Activated CD4-positive, alpha-beta T cell treated with anti-CD3 and anti-CD28 coated beads for 36 hours (primary cell): ENCODE measurements at regions not wholly inside any gene's neighbourhood (a gene's known extent, or its start where the extent isn't known, plus 50 kb on each side); places are given as distances from the start of the nearest gene placed in this dataset.

ENCODE experiments used
- ATAC-seq: fragments of 200-7000 bp; cut with Tn5 transposase; one replicate; pipeline ENCODE4 v1.10.0; 2021; ENCODE audit warnings: mild to moderate bottlenecking, moderate library complexity
- CTCF ChIA-PET: fragments of 350-600 bp; sonication (Branson Sonifier 250); formaldehyde crosslinking; loops from one replicate; lab custom pipeline; 2021; ENCODE audit warnings: antibody characterized with exemption; lab: Charles Lee
- POLR2A ChIA-PET: fragments of 350-600 bp; sonication (Branson Sonifier 250); formaldehyde crosslinking; loops from one replicate; lab custom pipeline; 2021; ENCODE audit warnings: antibody characterized with exemption, inconsistent platforms; lab: Charles Lee
- DNase-seq: peaks from one replicate; pipeline ENCODE4 v3.0.0-alpha.2; 2020
- H3K27ac Mint-ChIP-seq: one replicate; pipeline ENCODE4 v1.8.0; 2021; ENCODE audit warnings: mixed read lengths
- H3K27me3 Mint-ChIP-seq: one replicate; pipeline ENCODE4 v1.8.0; 2021; ENCODE audit warnings: mixed read lengths
- H3K36me3 Mint-ChIP-seq: one replicate; pipeline ENCODE4 v1.8.0; 2021; ENCODE audit warnings: low read depth, mixed read lengths
- H3K4me1 Mint-ChIP-seq: one replicate; pipeline ENCODE4 v1.8.0; 2021; ENCODE audit warnings: mixed read lengths
- H3K4me3 Mint-ChIP-seq: one replicate; pipeline ENCODE4 v1.8.0; 2021; ENCODE audit warnings: mild to moderate bottlenecking, moderate library complexity, mixed read lengths
- H3K9me3 Mint-ChIP-seq: one replicate; pipeline ENCODE4 v1.8.0; 2021; ENCODE audit warnings: low read depth, mixed read lengths
- intact Hi-C, 2 experiments: fragments of 100-400 bp; cut with DNase I in 1 of 2; cut with micrococcal nuclease in 1 of 2; formaldehyde crosslinking; loops; one replicate each; pipeline versions ENCODE4 v1.14.2 to v1.15.1; 2022 to 2024; cut with DNase I, micrococcal nuclease

DNA sequence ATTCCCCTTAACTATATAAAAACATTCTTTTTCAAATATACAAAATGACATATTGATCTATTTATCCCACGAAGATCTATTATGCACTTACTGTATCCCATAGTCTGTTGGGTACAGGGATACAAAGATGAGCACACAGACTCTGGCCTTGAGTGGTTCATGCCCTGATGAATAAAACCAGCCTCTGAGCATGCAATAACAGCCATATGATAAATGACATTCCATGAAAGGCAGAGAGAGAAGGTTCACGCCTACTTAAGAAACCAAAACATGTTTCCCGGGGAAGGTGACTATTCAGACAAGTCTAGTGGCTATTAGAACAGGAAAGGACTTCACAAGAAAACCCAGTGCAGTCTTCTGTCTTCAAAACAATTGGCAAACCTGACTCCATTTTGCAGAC lies 406.2 kb upstream of the BRINP1 start:
- no peaks in the 10 kb centered on the region for H3K4me1 Mint-ChIP-seq
- no peaks in the 10 kb centered on the region for H3K36me3 Mint-ChIP-seq
- H3K4me3 Mint-ChIP-seq: no peak overlapping the region
- H3K27me3 Mint-ChIP-seq: peaks cover 2% of the 10 kb centered on the region
- H3K9me3 Mint-ChIP-seq: no peaks in the 10 kb centered on the region
- POLR2A ChIA-PET: no interaction called here
- CTCF ChIA-PET: no interaction called here
- intact Hi-C loops: no loop called here
- no peak overlapping the region for H3K27ac Mint-ChIP-seq
- no peak for ATAC-seq
- DNase-seq: no peak

DNA sequence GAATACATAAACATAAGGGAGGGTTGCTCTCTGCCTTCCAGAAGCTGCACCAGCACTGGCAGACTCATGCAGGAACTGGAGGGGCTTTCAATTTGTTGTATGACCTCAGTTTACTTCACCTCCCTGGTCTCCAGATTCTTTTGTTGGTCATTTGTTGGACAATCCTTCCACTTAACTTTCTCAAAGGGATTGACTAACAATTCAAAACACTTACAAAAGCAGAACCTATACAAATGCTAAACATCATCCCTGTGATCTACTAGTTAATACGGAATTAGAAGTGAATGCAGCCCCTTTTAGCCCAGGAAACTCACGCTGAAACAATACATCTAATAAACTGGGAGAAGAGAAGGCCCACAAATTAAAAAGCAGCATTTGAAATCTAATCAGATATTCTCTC lies 404.6 kb upstream of the BRINP1 start:
- Mint-ChIP-seq H3K27ac (no peak overlapping the region), H3K4me3 (no peak overlapping the region), H3K4me1 (no peaks in the 10 kb centered on the region), H3K36me3 (no peaks in the 10 kb centered on the region), H3K27me3 (peaks cover 2% of the 10 kb centered on the region), H3K9me3 (no peaks in the 10 kb centered on the region)
- ChIA-PET POLR2A (no interaction called here), CTCF (no interaction called here)
- DNase-seq (no peak), ATAC-seq (no peak)
- intact Hi-C loops: no loop called here

DNA sequence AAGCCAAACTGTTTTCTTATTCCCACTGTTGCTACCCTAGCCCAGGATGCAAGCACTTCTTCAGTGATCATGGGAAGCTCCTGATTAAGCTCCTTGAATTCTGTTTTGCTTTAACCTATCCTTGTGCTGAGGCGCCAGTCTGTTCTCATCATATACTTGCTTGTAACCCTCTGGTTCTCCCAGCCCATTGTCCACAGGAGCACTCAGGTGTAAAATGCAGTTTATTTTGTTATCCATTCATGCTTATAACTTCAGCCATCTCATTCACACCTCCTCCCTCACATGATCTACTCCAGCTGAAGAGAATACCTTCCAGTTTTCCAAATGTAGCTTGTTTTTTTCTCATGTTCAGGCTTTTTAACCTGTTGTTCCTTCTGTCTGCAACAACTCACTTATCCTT lies 402.1 kb upstream of the BRINP1 start:
- intact Hi-C loops: no loop called here
- H3K27ac Mint-ChIP-seq: no peak overlapping the region

DNA sequence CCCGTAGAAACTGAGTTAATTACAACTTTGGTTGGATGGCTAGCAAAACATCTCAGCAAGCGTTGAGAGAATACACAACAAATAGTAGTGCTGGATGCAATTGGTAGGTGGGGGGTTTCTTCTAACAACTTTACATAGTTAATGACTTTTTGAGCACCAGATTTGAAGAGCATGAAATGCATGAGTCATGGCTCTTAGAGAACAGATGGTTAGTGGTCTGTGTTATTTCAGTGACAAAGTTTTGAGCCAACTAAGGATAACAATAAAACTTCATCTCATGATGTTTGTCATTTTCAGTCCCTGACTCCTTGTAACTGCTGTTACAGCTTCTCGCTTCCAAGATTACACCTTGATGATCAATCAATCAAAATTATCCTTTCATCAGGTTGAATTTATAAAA lies 399.0 kb upstream of the BRINP1 start:
- ATAC-seq (no peak), DNase-seq (no peak)
- intact Hi-C loops: no loop called here
- Mint-ChIP-seq H3K4me1 (no peaks in the 10 kb centered on the region), H3K27ac (no peak overlapping the region), H3K4me3 (no peak overlapping the region), H3K9me3 (no peaks in the 10 kb centered on the region), H3K36me3 (no peaks in the 10 kb centered on the region), H3K27me3 (peaks cover 5% of the 10 kb centered on the region)
- POLR2A ChIA-PET: no interaction called here
- CTCF ChIA-PET: no interaction called here

More for the DNA sequence above, 402.1 kb upstream of the BRINP1 start:
- CTCF ChIA-PET: no interaction called here
- ATAC-seq (no peak), DNase-seq (no peak)
- H3K4me3 Mint-ChIP-seq: no peak overlapping the region
- H3K27me3 Mint-ChIP-seq: peaks cover 2% of the 10 kb centered on the region
- POLR2A ChIA-PET: no interaction called here
- H3K9me3 Mint-ChIP-seq: no peaks in the 10 kb centered on the region
- no peaks in the 10 kb centered on the region for H3K4me1 Mint-ChIP-seq
- H3K36me3 Mint-ChIP-seq: no peaks in the 10 kb centered on the region

DNA sequence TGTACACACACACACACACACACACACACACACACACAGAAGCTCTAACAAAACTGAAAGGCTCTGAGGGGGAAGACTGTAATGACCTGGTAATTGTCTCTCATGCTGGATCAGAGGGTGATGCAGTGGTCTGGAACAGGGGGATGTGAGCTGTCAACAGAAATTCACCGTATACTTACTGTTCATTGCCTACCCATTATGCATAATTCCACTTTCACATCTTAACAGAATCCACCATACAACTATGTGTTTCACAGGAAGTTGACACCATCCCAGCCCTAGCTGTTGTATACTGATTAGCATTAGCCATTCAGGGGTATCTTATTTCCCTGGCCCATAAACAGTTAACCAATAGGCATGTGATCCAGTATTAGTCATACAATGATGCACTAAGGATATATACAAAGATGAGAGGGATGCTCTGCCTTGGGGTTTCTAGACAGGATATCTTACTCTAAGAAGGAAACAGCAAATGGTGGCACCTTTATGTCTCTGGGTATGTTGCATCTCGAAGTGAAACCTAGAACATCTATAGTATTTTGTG lies 396.5 kb upstream of the BRINP1 start:
- ATAC-seq: no peak
- Mint-ChIP-seq H3K27ac (no peak overlapping the region), H3K27me3 (peaks cover 5% of the 10 kb centered on the region), H3K4me1 (no peaks in the 10 kb centered on the region), H3K36me3 (no peaks in the 10 kb centered on the region), H3K9me3 (no peaks in the 10 kb centered on the region), H3K4me3 (no peak overlapping the region)
- POLR2A ChIA-PET: no interaction called here
- intact Hi-C loops: no loop called here
- DNase-seq: no peak
- CTCF ChIA-PET: no interaction called here

DNA sequence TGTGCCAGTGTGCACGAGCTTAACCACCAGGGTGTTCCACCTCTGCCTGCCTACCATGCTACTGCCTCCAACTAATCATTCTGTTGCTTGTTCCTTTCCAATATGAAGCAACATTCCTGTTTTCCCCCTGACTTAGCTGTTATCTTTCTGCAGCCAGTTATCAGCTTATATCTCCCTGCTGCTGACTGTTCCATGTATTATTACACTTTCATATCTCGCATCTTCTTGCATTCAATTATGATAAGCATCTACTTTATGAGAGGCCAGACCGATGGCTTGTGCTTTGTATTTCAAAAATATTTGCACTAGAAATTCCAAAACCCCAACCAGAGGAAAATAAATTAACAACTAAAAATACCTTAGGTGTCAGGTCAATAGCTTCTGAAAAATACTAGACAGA lies 394.0 kb upstream of the BRINP1 start:
- Mint-ChIP-seq H3K9me3 (no peaks in the 10 kb centered on the region), H3K4me1 (no peaks in the 10 kb centered on the region), H3K27me3 (peaks cover 5% of the 10 kb centered on the region), H3K36me3 (no peaks in the 10 kb centered on the region), H3K4me3 (no peak overlapping the region), H3K27ac (no peak overlapping the region)
- no peak for DNase-seq
- POLR2A ChIA-PET: no interaction called here
- CTCF ChIA-PET: no interaction called here
- ATAC-seq: no peak
- intact Hi-C loops: no loop called here

DNA sequence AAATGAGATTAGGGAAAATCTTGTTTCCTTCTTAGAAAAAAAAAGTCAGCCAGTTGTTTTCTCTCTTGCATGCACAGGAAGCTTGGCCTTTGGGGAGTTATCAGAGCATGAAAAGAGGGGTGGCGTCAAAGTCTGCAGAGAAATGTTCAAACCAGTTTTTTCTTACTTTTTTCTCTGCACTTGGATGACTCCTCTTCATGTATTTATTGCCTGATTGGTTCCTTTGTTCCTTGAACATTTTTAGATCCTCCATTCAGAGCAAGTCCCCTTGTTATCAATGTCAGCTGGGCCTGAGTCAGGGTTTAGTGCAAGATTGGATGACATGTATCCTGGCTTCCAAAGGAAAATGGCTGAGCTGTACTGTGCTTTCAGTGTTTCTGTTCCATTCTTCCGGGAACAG lies 392.6 kb upstream of the BRINP1 start:
- Mint-ChIP-seq H3K4me3 (no peak overlapping the region), H3K9me3 (no peaks in the 10 kb centered on the region), H3K36me3 (no peaks in the 10 kb centered on the region), H3K27me3 (peaks cover 5% of the 10 kb centered on the region), H3K4me1 (no peaks in the 10 kb centered on the region), H3K27ac (no peak overlapping the region)
- ChIA-PET POLR2A (no interaction called here), CTCF (no interaction called here)
- ATAC-seq (no peak), DNase-seq (no peak)
- intact Hi-C loops: no loop called here

DNA sequence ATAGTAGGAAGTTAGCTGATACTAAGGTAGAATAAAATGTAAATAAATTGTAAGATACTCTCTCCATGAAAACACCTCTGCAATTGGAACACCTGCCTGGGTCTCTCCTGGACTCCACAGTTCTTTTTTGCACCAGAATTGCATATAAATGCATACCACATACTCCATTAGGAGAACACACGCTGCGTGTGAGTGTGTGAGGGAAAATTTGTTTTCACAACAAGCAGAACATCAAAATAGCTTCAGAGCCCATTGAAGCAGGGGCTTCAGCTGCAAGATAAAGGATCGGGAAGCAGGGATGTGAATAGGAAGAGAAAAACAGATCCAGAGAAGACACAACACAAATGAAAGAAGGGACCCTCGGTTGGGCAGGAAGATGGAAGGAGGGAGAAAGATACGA lies 389.8 kb upstream of the BRINP1 start:
- Mint-ChIP-seq H3K4me1 (no peaks in the 10 kb centered on the region), H3K36me3 (no peaks in the 10 kb centered on the region), H3K9me3 (no peaks in the 10 kb centered on the region), H3K4me3 (no peak overlapping the region), H3K27me3 (peaks cover 2% of the 10 kb centered on the region), H3K27ac (no peak overlapping the region)
- intact Hi-C loops: no loop called here
- DNase-seq: no peak
- POLR2A ChIA-PET: no interaction called here
- CTCF ChIA-PET: no interaction called here
- ATAC-seq: no peak

DNA sequence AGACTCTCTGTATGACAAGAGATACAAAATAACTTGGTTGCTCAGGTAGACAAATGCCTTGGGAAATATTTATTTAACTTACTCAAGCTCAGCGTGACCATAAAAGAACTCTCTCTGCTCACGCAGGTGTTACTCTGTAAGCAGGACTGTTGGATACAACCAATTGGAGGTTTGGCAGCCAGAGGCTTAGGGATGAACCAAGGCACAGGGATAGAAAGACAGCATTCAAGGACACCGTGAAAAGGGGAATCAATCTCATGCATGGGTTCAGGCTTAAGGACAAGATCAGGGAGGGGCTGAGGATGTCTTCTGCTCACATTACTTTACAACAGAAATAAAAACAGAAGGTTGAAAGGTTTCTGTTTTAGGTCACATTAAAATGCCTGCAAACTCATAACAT lies 389.0 kb upstream of the BRINP1 start:
- ATAC-seq: no peak
- Mint-ChIP-seq H3K27ac (no peak overlapping the region), H3K27me3 (peaks cover 2% of the 10 kb centered on the region), H3K9me3 (no peaks in the 10 kb centered on the region), H3K4me3 (no peak overlapping the region), H3K36me3 (no peaks in the 10 kb centered on the region), H3K4me1 (no peaks in the 10 kb centered on the region)
- intact Hi-C loops: no loop called here
- no peak for DNase-seq
- ChIA-PET POLR2A (no interaction called here), CTCF (no interaction called here)

DNA sequence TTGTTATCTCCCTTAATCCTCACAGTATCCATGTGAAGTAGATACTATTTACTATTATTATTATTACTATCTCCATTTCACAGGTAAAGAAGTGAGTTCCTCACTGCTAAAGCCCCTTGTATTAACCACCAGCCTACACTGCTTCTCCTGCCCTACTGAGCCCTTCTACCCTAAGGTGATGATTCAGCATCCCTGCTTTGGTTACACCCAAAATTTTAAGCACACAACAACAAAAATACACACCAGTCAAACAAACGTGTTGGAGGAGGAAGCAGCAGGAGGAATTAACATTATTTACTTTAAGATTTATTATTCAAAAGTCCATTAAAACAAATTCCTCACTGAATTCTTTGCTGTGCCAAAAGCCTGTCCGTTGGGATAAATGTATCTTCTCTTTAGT lies 370.2 kb upstream of the BRINP1 start:
- H3K9me3 Mint-ChIP-seq: peaks cover 6% of the 10 kb centered on the region
- no peak overlapping the region for H3K4me3 Mint-ChIP-seq
- H3K27me3 Mint-ChIP-seq: no peaks in the 10 kb centered on the region
- no peak for ATAC-seq
- intact Hi-C loops: no loop called here
- no peak overlapping the region for H3K27ac Mint-ChIP-seq
- DNase-seq: no peak
- ChIA-PET POLR2A (no interaction called here), CTCF (no interaction called here)
- H3K4me1 Mint-ChIP-seq: no peaks in the 10 kb centered on the region
- H3K36me3 Mint-ChIP-seq: no peaks in the 10 kb centered on the region

DNA sequence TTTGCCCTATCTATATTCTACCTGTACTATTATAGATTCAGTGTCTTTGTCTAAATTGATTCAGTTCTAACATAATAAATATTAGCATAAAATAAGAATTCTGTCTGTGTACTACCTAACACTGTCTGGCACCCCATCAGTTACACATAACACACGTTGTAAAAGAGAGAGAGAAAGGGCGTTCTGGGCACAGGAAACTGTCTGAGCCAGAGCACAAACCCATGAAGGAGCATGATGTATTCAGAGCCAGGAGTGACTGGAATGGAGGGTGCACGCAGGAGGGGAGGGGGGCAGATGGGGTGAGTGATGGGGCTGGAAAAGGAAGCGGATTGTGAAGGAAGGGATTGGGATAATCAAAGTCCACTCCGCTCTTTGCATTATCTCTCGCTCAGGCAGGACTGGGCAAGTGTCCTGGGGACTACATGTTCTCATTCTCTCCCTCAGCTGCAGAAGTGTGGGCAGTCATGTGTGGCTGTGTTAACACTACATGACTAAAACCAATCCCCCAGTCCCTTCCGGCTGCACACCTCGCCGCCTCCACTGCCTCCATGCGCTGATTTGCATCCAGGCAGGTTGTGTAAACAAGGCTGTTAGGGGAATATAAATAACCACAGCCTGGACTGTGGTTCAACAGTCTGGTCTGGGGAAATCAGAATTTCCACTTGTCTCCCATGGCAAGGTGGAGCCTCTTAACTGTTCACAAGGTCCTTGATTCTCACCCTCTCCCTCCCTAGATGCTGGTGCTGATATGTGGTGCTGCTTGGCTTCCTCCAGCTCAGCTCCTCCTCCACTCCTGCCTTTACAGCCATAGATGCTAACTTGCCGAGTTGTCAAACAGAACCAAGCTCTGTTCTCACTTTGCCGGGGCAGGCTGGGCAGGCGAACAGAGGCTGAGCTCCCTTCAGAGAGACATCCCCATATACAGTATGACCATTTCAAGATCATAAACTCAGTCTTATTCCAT lies 367.5 kb upstream of the BRINP1 start:
- no peak overlapping the region for H3K4me3 Mint-ChIP-seq
- H3K27me3 Mint-ChIP-seq: no peaks in the 10 kb centered on the region
- DNase-seq (no peak), ATAC-seq (no peak)
- POLR2A ChIA-PET: interaction anchor here (0.6 kb wide), 1 partner anchor 1671 kb away, joined by 6 read pairs; no protein-coding TSS in a partner anchor
- no peaks in the 10 kb centered on the region for H3K4me1 Mint-ChIP-seq
- CTCF ChIA-PET: no interaction called here
- intact Hi-C loops: no loop called here
- no peaks in the 10 kb centered on the region for H3K9me3 Mint-ChIP-seq
- no peak overlapping the region for H3K27ac Mint-ChIP-seq
- H3K36me3 Mint-ChIP-seq: no peaks in the 10 kb centered on the region

DNA sequence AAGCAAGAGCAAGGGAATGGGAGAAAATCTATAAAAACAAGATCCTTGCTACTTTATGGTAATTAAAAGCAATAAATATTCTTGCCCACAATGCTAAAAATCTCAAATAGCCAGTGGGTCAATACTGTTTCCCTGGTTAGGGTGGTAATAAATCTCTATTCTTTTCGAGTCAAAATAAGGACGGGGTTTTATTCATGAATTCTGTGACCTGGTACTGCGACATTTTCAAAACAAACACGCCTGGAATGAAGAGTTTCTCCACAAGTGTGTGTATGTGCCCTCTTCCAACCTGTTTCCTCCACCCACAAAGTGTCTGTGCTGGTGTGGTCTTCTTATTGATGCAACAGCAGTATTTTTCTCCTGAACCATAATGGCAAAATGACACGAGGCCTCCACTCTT lies 358.8 kb upstream of the BRINP1 start:
- no peak for DNase-seq
- Mint-ChIP-seq H3K27me3 (peaks cover 4% of the 10 kb centered on the region), H3K4me3 (no peak overlapping the region), H3K9me3 (no peaks in the 10 kb centered on the region), H3K27ac (no peak overlapping the region), H3K36me3 (no peaks in the 10 kb centered on the region), H3K4me1 (no peaks in the 10 kb centered on the region)
- ChIA-PET CTCF (no interaction called here), POLR2A (no interaction called here)
- no peak for ATAC-seq
- intact Hi-C loops: no loop called here
